NCI-H1694 treated with DMSO at 0.1 percent for 48 hours (cell line): ENCODE measurements at regions not wholly inside any gene's neighbourhood (a gene's known extent, or its start where the extent isn't known, plus 50 kb on each side); places are given as distances from the start of the nearest gene placed in this dataset.

Experiments used
- DNase-seq: peaks from one replicate; lab custom pipeline; 2025; lab: John Stamatoyannopoulos, UW

- DNase-seq = no peak
Measured at GRCh38 chr14:86625637-86626036, 1095.7 kb downstream of the FLRT2 start.

- no peak for DNase-seq
Measured at GRCh38 chr14:86619726-86620125, 1089.8 kb downstream of the FLRT2 start.

GRCh38 chr14:86613786-86614185 lies 1083.8 kb downstream of the FLRT2 start:
- no peak for DNase-seq

- DNase-seq = no peak
Measured at GRCh38 chr14:86613126-86613525, 1083.2 kb downstream of the FLRT2 start.

GRCh38 chr14:86604561-86604960 lies 1074.6 kb downstream of the FLRT2 start:
- no peak for DNase-seq

GRCh38 chr14:86602263-86602662 lies 1072.3 kb downstream of the FLRT2 start:
- DNase-seq = no peak

- no peak for DNase-seq
Measured at GRCh38 chr14:86601813-86602212, 1071.9 kb downstream of the FLRT2 start.

- no peak for DNase-seq
Measured at GRCh38 chr14:86597279-86597678, 1067.3 kb downstream of the FLRT2 start.

- DNase-seq = no peak
Measured at GRCh38 chr14:86596024-86596423, 1066.1 kb downstream of the FLRT2 start.

GRCh38 chr14:86575141-86575540 lies 1045.2 kb downstream of the FLRT2 start:
- DNase-seq = no peak

GRCh38 chr14:86574778-86575129 lies 1044.8 kb downstream of the FLRT2 start:
- DNase-seq = no peak

- DNase-seq = no peak
Measured at GRCh38 chr14:86574051-86574777, 1044.3 kb downstream of the FLRT2 start.

GRCh38 chr14:86570371-86570770 lies 1040.4 kb downstream of the FLRT2 start:
- no peak for DNase-seq

- DNase-seq = peak; percentile 4
Measured at GRCh38 chr14:86543521-86543920, 1013.6 kb downstream of the FLRT2 start.

GRCh38 chr14:86541972-86542371 lies 1012.0 kb downstream of the FLRT2 start:
- DNase-seq = peak; percentile 68

GRCh38 chr14:86540636-86541247 lies 1010.8 kb downstream of the FLRT2 start:
- DNase-seq = no peak

GRCh38 chr14:86539361-86540070 lies 1009.6 kb downstream of the FLRT2 start:
- no peak for DNase-seq

GRCh38 chr14:86533834-86534233 lies 1003.9 kb downstream of the FLRT2 start:
- DNase-seq = no peak

- DNase-seq = no peak
Measured at GRCh38 chr14:86532219-86532618, 1002.3 kb downstream of the FLRT2 start.

GRCh38 chr14:86530457-86530856 lies 1000.5 kb downstream of the FLRT2 start:
- DNase-seq = no peak

- no peak for DNase-seq
Measured at GRCh38 chr14:86527312-86527711, 997.4 kb downstream of the FLRT2 start.

- no peak for DNase-seq
Measured at GRCh38 chr14:86525673-86526072, 995.7 kb downstream of the FLRT2 start.

- DNase-seq = no peak
Measured at GRCh38 chr14:86521843-86522242, 991.9 kb downstream of the FLRT2 start.
